Spleen (tissue), 11 donors: ENCODE measurements at regions not wholly inside any gene's neighbourhood (a gene's known extent, or its start where the extent isn't known, plus 50 kb on each side); places are given as distances from the start of the nearest gene placed in this dataset.

ENCODE experiments used
- DNase-seq: peaks from one replicate; pipeline ENCODE4 v3.0.0-alpha.2; 2020
- H3K27ac ChIP-seq, 8 donors: fragments of 200-600 bp; sonication (generic) in 7 of 8; 1 replicate in 4 of 8; 2 replicates in 4 of 8; pipeline versions ENCODE4 v1.5.0 to v1.8.0; 2016 to 2021; ENCODE audit warnings: inconsistent platforms in 4 of 8, mild to moderate bottlenecking in 4 of 8, moderate library complexity in 1 of 8
- H3K27me3 ChIP-seq, 7 donors: fragments of 200-600 bp; sonication (generic) in 6 of 7; replicated peaks in 1 of 7; 1 replicate in 4 of 7; 2 replicates in 3 of 7; pipeline versions ENCODE4 v1.5.0 to v1.8.0; 2016 to 2021; ENCODE audit warnings: inconsistent platforms in 3 of 7, mild to moderate bottlenecking in 1 of 7
- H3K36me3 ChIP-seq, 6 donors: fragments of 200-600 bp; sonication (generic) in 5 of 6; 1 replicate in 4 of 6; 2 replicates in 2 of 6; pipeline versions ENCODE4 v1.5.0 to v1.8.0; 2016 to 2021; ENCODE audit warnings: inconsistent platforms in 2 of 6
- H3K4me1 ChIP-seq, 6 donors: fragments of 200-600 bp; sonication (generic) in 5 of 6; 1 replicate in 3 of 6; 2 replicates in 3 of 6; pipeline versions ENCODE4 v1.5.0 to v1.8.0; 2016 to 2021; ENCODE audit warnings: inconsistent platforms in 3 of 6
- H3K4me3 ChIP-seq, 8 donors: fragments of 200-600 bp; sonication (generic) in 7 of 8; 1 replicate in 4 of 8; 2 replicates in 4 of 8; pipeline versions ENCODE4 v1.5.0 to v1.8.0; 2016 to 2021; ENCODE audit warnings: inconsistent platforms in 4 of 8, mild to moderate bottlenecking in 4 of 8, moderate library complexity in 2 of 8
- H3K9me3 ChIP-seq, 8 donors: fragments of 200-600 bp; sonication (generic) in 7 of 8; 1 replicate in 4 of 8; 2 replicates in 4 of 8; pipeline versions ENCODE4 v1.5.0 to v1.8.0; 2016 to 2021; ENCODE audit warnings: inconsistent platforms in 4 of 8
- POLR2A ChIP-seq, 3 donors: fragments of 450-650 bp; IDR thresholded peaks; one replicate each; pipeline ENCODE4 v1.5.1; 2017; ENCODE audit warnings: antibody characterized with exemption in 3 of 3, mild to moderate bottlenecking in 1 of 3
- POLR2AphosphoS5 ChIP-seq, 3 donors: sonication (generic); formaldehyde crosslinking; IDR thresholded peaks; one replicate each; pipeline ENCODE4 v1.5.1; 2017; ENCODE audit warnings: antibody characterized with exemption in 3 of 3
- WGBS, 5 donors: extraction: QIAGEN DNeasy Blood & Tissue Kit in 3 of 5; methylation state at CpG; one replicate each; pipeline versions ENCODE4 v1.1.5 to v1.1.7; 2013 to 2018; 5-methylcytosine and 5-hydroxymethylcytosine counted together
- intact Hi-C: fragments of 100-400 bp; cut with DNase I; formaldehyde crosslinking; loops from one replicate; pipeline ENCODE4 v1.15.0; 2023; ENCODE audit warnings: low total_unique reads
- TF ChIP-seq, protein P1 (sequence below), 11 experiments: fragments of 200-600 bp in 7 of 11; fragments of 450-650 bp in 4 of 11; sonication (generic) in 4 of 11; IDR thresholded peaks in 8 of 11; conservative IDR thresholded peaks in 3 of 11; 1 replicate in 7 of 11; 2 replicates in 4 of 11; pipeline versions ENCODE4 v1.4.0 to v1.8.0; 2016 to 2021; ENCODE audit warnings: antibody characterized with exemption in 11 of 11, inconsistent platforms in 4 of 11, mild to moderate bottlenecking in 1 of 11
- donor health status: healthy with polysubstance abuse.
- donor health status: DM: no; HTN: no; CAD: no; lungs with moderate emphysema.
- donor health status: DM: no; HTN: no; CAD: no.
- donor health status: Bipolar disorder and iron deficiency.
- donor health status: healthy.
- donor health status: DM: no; HTN: no; CAD: no.
- donor health status: DM: yes; HTN: yes; CAD: no.

DNA sequence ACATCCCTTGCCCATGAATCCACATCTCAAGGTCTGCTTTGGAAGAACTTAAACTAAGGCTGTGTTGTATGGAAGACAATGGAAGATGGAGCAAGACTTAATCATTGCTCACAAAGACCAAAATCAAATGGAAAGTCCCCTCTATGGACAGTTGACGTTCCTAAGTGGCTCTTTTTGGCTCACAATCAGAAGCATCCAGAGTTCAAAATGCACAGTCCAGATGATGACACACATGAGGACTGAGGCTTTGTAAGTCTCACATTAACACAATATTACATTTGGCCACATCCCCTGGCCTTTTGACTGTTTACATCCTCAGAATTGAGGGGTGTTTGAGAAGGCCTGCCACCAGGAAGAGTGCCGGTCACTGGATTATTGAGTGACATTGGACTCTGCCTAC is 122.3 kb upstream of the CPM start:
- peak overlapping the region in 1 of 8 donors; percentile 2 for H3K27ac ChIP-seq
- intact Hi-C loops, result no loop called here
- H3K4me3 ChIP-seq, result no peak overlapping the region
- H3K4me1 ChIP-seq, result peaks cover 0 to 8% (median 0%) of the 10 kb centered on the region in 6 donors
- WGBS, 5 donors, result 67 to 87% (median 79%) methylated on average over 2 of the region's 2 CpGs
- no peaks in the 10 kb centered on the region for H3K9me3 ChIP-seq
- no peaks in the 10 kb centered on the region for H3K27me3 ChIP-seq
- no peak for DNase-seq
- no peaks in the 10 kb centered on the region for H3K36me3 ChIP-seq
- TF ChIP-seq POLR2AphosphoS5 (IDR thresholded peaks at IDR 0.05) (no peak), POLR2A (IDR thresholded peaks at IDR 0.05) (no peak)
- TF ChIP-seq, protein P1, sequence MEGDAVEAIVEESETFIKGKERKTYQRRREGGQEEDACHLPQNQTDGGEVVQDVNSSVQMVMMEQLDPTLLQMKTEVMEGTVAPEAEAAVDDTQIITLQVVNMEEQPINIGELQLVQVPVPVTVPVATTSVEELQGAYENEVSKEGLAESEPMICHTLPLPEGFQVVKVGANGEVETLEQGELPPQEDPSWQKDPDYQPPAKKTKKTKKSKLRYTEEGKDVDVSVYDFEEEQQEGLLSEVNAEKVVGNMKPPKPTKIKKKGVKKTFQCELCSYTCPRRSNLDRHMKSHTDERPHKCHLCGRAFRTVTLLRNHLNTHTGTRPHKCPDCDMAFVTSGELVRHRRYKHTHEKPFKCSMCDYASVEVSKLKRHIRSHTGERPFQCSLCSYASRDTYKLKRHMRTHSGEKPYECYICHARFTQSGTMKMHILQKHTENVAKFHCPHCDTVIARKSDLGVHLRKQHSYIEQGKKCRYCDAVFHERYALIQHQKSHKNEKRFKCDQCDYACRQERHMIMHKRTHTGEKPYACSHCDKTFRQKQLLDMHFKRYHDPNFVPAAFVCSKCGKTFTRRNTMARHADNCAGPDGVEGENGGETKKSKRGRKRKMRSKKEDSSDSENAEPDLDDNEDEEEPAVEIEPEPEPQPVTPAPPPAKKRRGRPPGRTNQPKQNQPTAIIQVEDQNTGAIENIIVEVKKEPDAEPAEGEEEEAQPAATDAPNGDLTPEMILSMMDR (IDR thresholded peaks at IDR 0.05 in 8 of 11, conservative IDR thresholded peaks at IDR 0.05 in 3 of 11), result no peak

DNA sequence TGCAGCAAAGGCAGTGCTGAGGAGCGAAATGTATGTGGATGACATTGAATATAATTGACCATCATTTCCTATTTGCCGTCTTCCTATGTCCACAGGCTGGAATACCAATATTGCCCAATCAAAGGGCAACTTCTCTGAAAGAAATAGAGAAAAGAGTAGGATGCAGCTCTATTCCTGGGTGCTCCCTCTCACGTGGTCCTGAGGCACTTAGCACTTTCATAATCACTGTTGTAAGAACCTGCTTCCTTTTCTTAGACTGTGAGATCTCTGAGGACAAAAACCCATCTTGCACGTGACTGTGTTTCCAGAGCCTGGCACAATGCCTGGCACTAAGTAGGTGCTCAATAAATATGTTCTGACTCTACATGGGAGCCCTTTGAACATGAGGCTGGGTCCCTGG is 122.7 kb upstream of the CPM start:
- H3K36me3 ChIP-seq, result no peaks in the 10 kb centered on the region
- H3K27me3 ChIP-seq, result no peaks in the 10 kb centered on the region
- H3K4me1 ChIP-seq, result peaks cover 0 to 8% (median 0%) of the 10 kb centered on the region in 6 donors
- no peak overlapping the region for H3K4me3 ChIP-seq
- no peak for TF ChIP-seq POLR2A (IDR thresholded peaks at IDR 0.05)
- TF ChIP-seq, protein P1 (IDR thresholded peaks at IDR 0.05 in 8 of 11, conservative IDR thresholded peaks at IDR 0.05 in 3 of 11), result no peak
- no peak for TF ChIP-seq POLR2AphosphoS5 (IDR thresholded peaks at IDR 0.05)
- intact Hi-C loops, result no loop called here
- WGBS, 5 donors, result 42 to 68% (median 50%) methylated on average over 4 of the region's 4 CpGs
- no peak for DNase-seq
- H3K27ac ChIP-seq, result peak overlapping the region in 1 of 8 donors; percentile 2
- H3K9me3 ChIP-seq, result no peaks in the 10 kb centered on the region

DNA sequence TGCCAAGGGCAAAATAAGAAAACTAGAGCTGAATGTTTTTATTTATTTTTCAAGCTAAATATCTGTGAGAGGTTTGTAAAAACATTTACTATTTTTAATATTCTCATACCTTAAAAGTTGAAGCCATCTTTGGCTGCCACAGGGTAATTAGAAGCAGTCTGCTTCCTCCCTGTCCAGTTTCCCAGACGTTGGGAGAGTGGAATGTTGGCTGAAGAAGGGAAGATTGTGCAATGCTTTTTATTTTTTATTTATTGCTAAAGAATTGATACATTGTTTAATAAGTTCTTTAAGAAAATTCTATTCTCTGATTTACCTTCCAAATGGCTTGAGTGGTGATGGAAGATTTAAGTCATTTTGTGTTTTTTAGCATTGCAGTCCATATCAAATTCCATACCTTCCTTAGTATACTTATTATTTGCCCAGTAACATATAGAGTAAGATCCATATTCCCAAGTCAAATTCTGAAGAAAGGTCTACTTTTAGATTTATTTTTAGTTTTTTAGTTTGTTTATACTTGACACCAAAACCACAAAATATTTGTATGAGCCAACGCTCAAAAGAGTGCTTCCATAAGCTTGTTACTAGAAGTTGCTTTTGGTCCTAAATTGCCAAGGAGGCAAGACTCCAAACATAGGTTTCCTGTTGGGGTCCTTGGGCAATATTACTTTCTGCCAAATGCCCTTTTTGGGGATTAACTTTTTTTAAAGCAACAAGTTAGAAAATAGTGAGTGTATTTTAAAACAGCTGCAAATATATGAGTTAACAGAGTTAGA is 124.0 kb upstream of the CPM start:
- WGBS, 5 donors, result 33 to 72% (median 49%) methylated on average over 2 of the region's 2 CpGs
- TF ChIP-seq POLR2AphosphoS5 (IDR thresholded peaks at IDR 0.05) (no peak), POLR2A (IDR thresholded peaks at IDR 0.05) (no peak)
- TF ChIP-seq, protein P1 (IDR thresholded peaks at IDR 0.05 in 8 of 11, conservative IDR thresholded peaks at IDR 0.05 in 3 of 11), result no peak
- Histone ChIP-seq H3K4me1 (peaks cover 0 to 8% (median 0%) of the 10 kb centered on the region in 6 donors), H3K36me3 (no peaks in the 10 kb centered on the region), H3K4me3 (no peak overlapping the region), H3K27me3 (no peaks in the 10 kb centered on the region), H3K9me3 (no peaks in the 10 kb centered on the region), H3K27ac (no peak overlapping the region)
- intact Hi-C loops, result no loop called here
- no peak for DNase-seq

DNA sequence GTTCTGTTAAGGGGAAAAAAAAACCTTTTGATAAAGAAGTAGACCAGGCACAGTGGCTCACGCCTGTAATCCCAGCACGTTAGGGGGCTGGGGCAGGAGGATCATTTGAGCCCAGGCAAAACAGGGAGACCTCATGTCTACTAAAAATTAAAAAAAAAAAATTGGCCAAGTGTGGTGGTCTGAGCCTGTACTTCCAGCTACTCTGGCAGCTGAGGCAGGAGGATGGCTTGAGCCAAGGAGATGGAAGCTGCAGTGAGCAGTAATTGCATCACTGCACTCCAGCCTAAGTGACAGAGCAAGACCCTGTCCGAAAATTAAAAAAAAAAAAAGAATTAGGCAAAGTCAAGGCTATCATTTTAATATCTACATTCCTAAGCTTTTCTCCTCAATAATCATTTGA is 124.8 kb upstream of the CPM start:
- H3K36me3 ChIP-seq, result no peaks in the 10 kb centered on the region
- peaks cover 0 to 8% (median 0%) of the 10 kb centered on the region in 6 donors for H3K4me1 ChIP-seq
- no peak overlapping the region for H3K4me3 ChIP-seq
- H3K27ac ChIP-seq, result no peak overlapping the region
- no peak for TF ChIP-seq POLR2A (IDR thresholded peaks at IDR 0.05)
- TF ChIP-seq POLR2AphosphoS5 (IDR thresholded peaks at IDR 0.05), result no peak
- TF ChIP-seq, protein P1 (IDR thresholded peaks at IDR 0.05 in 8 of 11, conservative IDR thresholded peaks at IDR 0.05 in 3 of 11), result no peak
- H3K9me3 ChIP-seq, result no peaks in the 10 kb centered on the region
- intact Hi-C loops, result no loop called here
- no peak for DNase-seq
- whole genome bisulfite sequencing, 5 donors, result 80 to 93% (median 86%) methylated on average over 3 of the region's 3 CpGs
- no peaks in the 10 kb centered on the region for H3K27me3 ChIP-seq
